CD4-positive, alpha-beta T cell (primary cell): ENCODE measurements at regions not wholly inside any gene's neighbourhood (a gene's known extent, or its start where the extent isn't known, plus 50 kb on each side); places are given as distances from the start of the nearest gene placed in this dataset.

Experiments used
- ATAC-seq: fragments of 200-7000 bp; cut with Tn5 transposase; one replicate; pipeline ENCODE4 v1.10.0; 2022; ENCODE audit warnings: mild to moderate bottlenecking; ENCODE audit not compliant: poor library complexity
- CTCF ChIA-PET: fragments of 350-600 bp; sonication (Branson Sonifier 250); formaldehyde crosslinking; loops from one replicate; lab custom pipeline; 2021; ENCODE audit warnings: antibody characterized with exemption, inconsistent platforms; lab: Charles Lee
- POLR2A ChIA-PET: fragments of 350-600 bp; sonication (Branson Sonifier 250); formaldehyde crosslinking; loops from one replicate; lab custom pipeline; 2021; ENCODE audit warnings: antibody characterized with exemption, inconsistent platforms; lab: Charles Lee
- DNase-seq, 14 experiments: peaks; one replicate each; pipeline ENCODE4 v3.0.0-alpha.2; 2013 to 2020; ENCODE audit warnings: mixed read lengths in 2 of 14
- H3K27ac ChIP-seq, 2 donors: one replicate each; pipeline versions ENCODE4 v1.5.1 to v1.7.0; 2013; ENCODE audit warnings: low read length in 2 of 2, low read depth in 1 of 2, mild to moderate bottlenecking in 1 of 2
- H3K27me3 ChIP-seq, 2 experiments: 1 replicate in 1 of 2; 2 replicates in 1 of 2; pipeline versions ENCODE4 v1.6.1 to v1.7.0; 2013; ENCODE audit warnings: low read length in 2 of 2, control low read depth in 1 of 2, mild to moderate bottlenecking in 1 of 2, moderate library complexity in 1 of 2; ENCODE audit not compliant: insufficient read depth in 2 of 2, control insufficient read depth in 1 of 2
- H3K36me3 ChIP-seq: one replicate; pipeline ENCODE4 v1.6.1; 2013; ENCODE audit warnings: low read length, control low read depth; ENCODE audit not compliant: insufficient read depth
- H3K4me1 ChIP-seq: one replicate; pipeline ENCODE4 v1.6.1; 2013; ENCODE audit warnings: low read length, control low read depth; ENCODE audit not compliant: insufficient read depth
- H3K4me3 ChIP-seq: one replicate; pipeline ENCODE4 v1.5.1; 2013; ENCODE audit warnings: mild to moderate bottlenecking, low read length, moderate library complexity
- H3K9me3 ChIP-seq, 2 experiments: 1 replicate in 1 of 2; 2 replicates in 1 of 2; pipeline versions ENCODE4 v1.6.1 to v1.7.0; 2013; ENCODE audit warnings: low read length in 2 of 2, mild to moderate bottlenecking in 2 of 2, control low read depth in 1 of 2, moderate library complexity in 1 of 2; ENCODE audit not compliant: control insufficient read depth in 1 of 2, insufficient read depth in 1 of 2
- H3K27ac Mint-ChIP-seq: one replicate; pipeline ENCODE4 v1.8.0; 2020; ENCODE audit warnings: mixed read lengths
- H3K27me3 Mint-ChIP-seq: one replicate; pipeline ENCODE4 v1.8.0; 2021; ENCODE audit warnings: mixed read lengths
- H3K36me3 Mint-ChIP-seq: one replicate; pipeline ENCODE4 v1.8.0; 2021; ENCODE audit warnings: low read depth, mixed read lengths
- H3K4me1 Mint-ChIP-seq: one replicate; pipeline ENCODE4 v1.8.0; 2021; ENCODE audit warnings: low read depth, mixed read lengths
- H3K4me3 Mint-ChIP-seq: one replicate; pipeline ENCODE4 v1.8.0; 2020; ENCODE audit warnings: mild to moderate bottlenecking, mixed read lengths
- H3K9me3 Mint-ChIP-seq: one replicate; pipeline ENCODE4 v1.8.0; 2020; ENCODE audit warnings: mixed read lengths
- intact Hi-C, 2 experiments: fragments of 100-400 bp; cut with DNase I in 1 of 2; cut with micrococcal nuclease in 1 of 2; formaldehyde crosslinking; loops; one replicate each; pipeline versions ENCODE4 v1.15.1 to v1.9.0; 2023 to 2025; cut with DNase I, micrococcal nuclease
- TF ChIP-seq, protein P1 (sequence below): fragments of 200-600 bp; IDR thresholded peaks from one replicate; pipeline ENCODE4 v1.8.0; 2022; ENCODE audit warnings: antibody characterized with exemption, mild to moderate bottlenecking

DNA sequence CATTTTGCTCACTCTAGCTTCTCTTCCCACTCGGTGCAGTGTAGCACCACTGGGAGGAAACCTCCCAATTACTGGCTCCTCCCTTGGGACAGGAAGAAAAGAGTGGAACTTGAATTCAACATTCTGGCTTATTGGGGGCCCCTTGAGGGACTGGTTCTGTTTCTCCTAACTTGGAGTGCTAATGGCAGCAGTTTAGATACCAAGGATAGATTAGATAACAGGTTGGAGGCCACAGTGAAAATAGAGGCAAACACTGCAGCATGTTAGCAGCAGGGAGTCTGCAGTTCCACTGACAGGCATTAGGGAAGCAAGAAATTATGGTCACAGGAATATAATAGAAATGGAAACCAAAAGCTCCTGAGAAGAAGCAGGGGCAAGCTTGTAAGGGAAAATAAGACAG is 322.0 kb downstream of the ABCC12 start:
- H3K27me3 Mint-ChIP-seq = no peaks in the 10 kb centered on the region
- TF ChIP-seq, protein P1, sequence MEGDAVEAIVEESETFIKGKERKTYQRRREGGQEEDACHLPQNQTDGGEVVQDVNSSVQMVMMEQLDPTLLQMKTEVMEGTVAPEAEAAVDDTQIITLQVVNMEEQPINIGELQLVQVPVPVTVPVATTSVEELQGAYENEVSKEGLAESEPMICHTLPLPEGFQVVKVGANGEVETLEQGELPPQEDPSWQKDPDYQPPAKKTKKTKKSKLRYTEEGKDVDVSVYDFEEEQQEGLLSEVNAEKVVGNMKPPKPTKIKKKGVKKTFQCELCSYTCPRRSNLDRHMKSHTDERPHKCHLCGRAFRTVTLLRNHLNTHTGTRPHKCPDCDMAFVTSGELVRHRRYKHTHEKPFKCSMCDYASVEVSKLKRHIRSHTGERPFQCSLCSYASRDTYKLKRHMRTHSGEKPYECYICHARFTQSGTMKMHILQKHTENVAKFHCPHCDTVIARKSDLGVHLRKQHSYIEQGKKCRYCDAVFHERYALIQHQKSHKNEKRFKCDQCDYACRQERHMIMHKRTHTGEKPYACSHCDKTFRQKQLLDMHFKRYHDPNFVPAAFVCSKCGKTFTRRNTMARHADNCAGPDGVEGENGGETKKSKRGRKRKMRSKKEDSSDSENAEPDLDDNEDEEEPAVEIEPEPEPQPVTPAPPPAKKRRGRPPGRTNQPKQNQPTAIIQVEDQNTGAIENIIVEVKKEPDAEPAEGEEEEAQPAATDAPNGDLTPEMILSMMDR = no peak
- Histone ChIP-seq H3K9me3 (peaks cover 0 to 19% of the 10 kb centered on the region in 2 experiments), H3K27me3 (no peaks in the 10 kb centered on the region), H3K4me3 (no peak overlapping the region), H3K27ac (no peak overlapping the region), H3K4me1 (no peaks in the 10 kb centered on the region), H3K36me3 (no peaks in the 10 kb centered on the region)
- H3K27ac Mint-ChIP-seq = no peak overlapping the region
- H3K4me1 Mint-ChIP-seq = no peaks in the 10 kb centered on the region
- no peak overlapping the region for H3K4me3 Mint-ChIP-seq
- ChIA-PET CTCF (no interaction called here), POLR2A (no interaction called here)
- intact Hi-C loops = no loop called here
- ATAC-seq = no peak
- H3K36me3 Mint-ChIP-seq = no peaks in the 10 kb centered on the region
- no peak for DNase-seq
- H3K9me3 Mint-ChIP-seq = peaks cover 20% of the 10 kb centered on the region

GRCh38 chr16:47829850-47830600 is 325.8 kb downstream of the ABCC12 start:
- Mint-ChIP-seq H3K27me3 (no peaks in the 10 kb centered on the region), H3K4me1 (no peaks in the 10 kb centered on the region)
- no peak for DNase-seq

DNA sequence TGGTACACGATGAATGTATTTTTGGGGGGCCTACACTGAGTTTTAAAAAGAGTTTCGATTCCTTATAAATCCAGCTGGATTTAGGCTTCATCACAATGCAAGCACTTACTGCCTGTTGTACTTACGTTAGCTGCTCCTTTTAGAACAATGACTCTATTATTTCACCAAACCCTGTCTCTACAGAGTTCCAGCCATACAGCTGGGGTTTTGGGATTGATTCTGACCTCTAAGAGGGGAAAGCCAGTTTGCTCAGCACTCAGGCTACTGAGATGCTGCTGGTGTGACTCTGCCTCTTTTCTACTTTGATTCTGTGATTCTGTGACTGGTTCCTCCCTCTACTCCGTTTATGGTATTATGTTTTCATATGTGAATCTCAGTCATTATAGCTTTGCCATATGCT is 329.7 kb downstream of the ABCC12 start:
- TF ChIP-seq, protein P1 = no peak
- Histone ChIP-seq H3K4me1 (no peaks in the 10 kb centered on the region), H3K27ac (no peak overlapping the region), H3K36me3 (no peaks in the 10 kb centered on the region), H3K4me3 (no peak overlapping the region), H3K9me3 (peaks cover 0 to 20% of the 10 kb centered on the region in 2 experiments), H3K27me3 (no peaks in the 10 kb centered on the region)
- Mint-ChIP-seq H3K9me3 (peaks cover 9% of the 10 kb centered on the region), H3K27me3 (no peaks in the 10 kb centered on the region), H3K4me1 (no peaks in the 10 kb centered on the region), H3K27ac (no peak overlapping the region), H3K36me3 (no peaks in the 10 kb centered on the region), H3K4me3 (no peak overlapping the region)
- DNase-seq (no peak), ATAC-seq (no peak)
- CTCF ChIA-PET = no interaction called here
- POLR2A ChIA-PET = no interaction called here
- intact Hi-C loops = no loop called here

More at GRCh38 chr16:47829850-47830600, 325.8 kb downstream of the ABCC12 start:
- Mint-ChIP-seq H3K9me3 (peaks cover 19% of the 10 kb centered on the region), H3K27ac (no peak overlapping the region), H3K36me3 (no peaks in the 10 kb centered on the region), H3K4me3 (no peak overlapping the region)
- TF ChIP-seq, protein P1 = no peak
- Histone ChIP-seq H3K4me1 (no peaks in the 10 kb centered on the region), H3K9me3 (peaks cover 0 to 35% of the 10 kb centered on the region in 2 experiments), H3K36me3 (no peaks in the 10 kb centered on the region), H3K27me3 (no peaks in the 10 kb centered on the region), H3K27ac (no peak overlapping the region), H3K4me3 (no peak overlapping the region)
- intact Hi-C loops = no loop called here
- CTCF ChIA-PET = no interaction called here
- ATAC-seq = no peak
- POLR2A ChIA-PET = no interaction called here
